ENCODE measurements at regions not wholly inside any gene's neighbourhood (a gene's known extent, or its start where the extent isn't known, plus 50 kb on each side); places are given as distances from the start of the nearest gene placed in this dataset.

- intact Hi-C loops (cut with micrococcal nuclease; ENCODE audit: unreplicated experiment): no loop called here
- TF ChIP-seq TCF7L2 (IDR thresholded peaks at IDR 0.05; ENCODE audit: low read depth, low read length) (no peak), POLR2AphosphoS5 (IDR thresholded peaks at IDR 0.05; ENCODE audit: low read depth, low read length) (no peak), CTCF (IDR thresholded peaks at IDR 0.05) (no peak), REST (IDR thresholded peaks at IDR 0.05; ENCODE audit: insufficient read depth in 1 of 2, low read depth in 2 of 2, low read length in 1 of 2) (no peak), SIN3A (IDR thresholded peaks at IDR 0.05; ENCODE audit: borderline replicate concordance, insufficient read depth, low read depth, low read length) (no peak)
- in situ Hi-C loops (cut with HindIII; ENCODE audit: low pct_unique_long_range_greater_than_20kb, low sequenced_read_pairs): no loop called here
Observed at GRCh38 chr1:104630567-104631149, 881.0 kb downstream of the AMY1C start.

GRCh38 chr1:104636581-104636980, 886.9 kb downstream of the AMY1C start:
- ATAC-seq (no peak), DNase-seq (ENCODE audit: low read depth, low spot score) (no peak)
- ChIA-PET CTCF (no interaction called here), POLR2A (no interaction called here)
- Histone ChIP-seq H3K4me3 (ENCODE audit: low read depth in 2 of 2, low read length in 2 of 2) (no peak overlapping the region), H3K27me3 (ENCODE audit: control insufficient read depth, insufficient read depth, low read length) (no peaks in the 10 kb centered on the region), H3K4me1 (ENCODE audit: control insufficient read depth, insufficient read depth, low read length) (no peaks in the 10 kb centered on the region), H3K9me3 (ENCODE audit: control insufficient read depth, insufficient read depth, low read depth, low read length) (no peaks in the 10 kb centered on the region), H3K36me3 (ENCODE audit: control insufficient read depth, insufficient read depth, low read length) (no peaks in the 10 kb centered on the region), H3K27ac (ENCODE audit: low read length) (no peak overlapping the region)
- no TSS peak for BruUV-seq (replicated peaks)
- in situ Hi-C loops (cut with HindIII; ENCODE audit: low pct_unique_long_range_greater_than_20kb, low sequenced_read_pairs): no loop called here
- intact Hi-C loops (cut with micrococcal nuclease; ENCODE audit: unreplicated experiment): no loop called here
- TF ChIP-seq POLR2AphosphoS5 (IDR thresholded peaks at IDR 0.05; ENCODE audit: low read depth, low read length) (no peak), CTCF (IDR thresholded peaks at IDR 0.05) (no peak), REST (IDR thresholded peaks at IDR 0.05; ENCODE audit: insufficient read depth in 1 of 2, low read depth in 2 of 2, low read length in 1 of 2) (no peak), TCF7L2 (IDR thresholded peaks at IDR 0.05; ENCODE audit: low read depth, low read length) (no peak), SIN3A (IDR thresholded peaks at IDR 0.05; ENCODE audit: borderline replicate concordance, insufficient read depth, low read depth, low read length) (no peak)

More at GRCh38 chr1:104630567-104631149, 881.0 kb downstream of the AMY1C start:
- no peaks in the 10 kb centered on the region for H3K4me1 ChIP-seq (ENCODE audit: control insufficient read depth, insufficient read depth, low read length)
- DNase-seq (ENCODE audit: low read depth, low spot score): no peak
- H3K27ac ChIP-seq (ENCODE audit: low read length): no peak overlapping the region
- H3K36me3 ChIP-seq (ENCODE audit: control insufficient read depth, insufficient read depth, low read length): no peaks in the 10 kb centered on the region
- ChIA-PET POLR2A (no interaction called here), CTCF (interaction anchor here (0.6 kb wide), 1 partner anchor 11 kb away, joined by 7 read pairs; no protein-coding TSS in a partner anchor)
- ATAC-seq: no peak
- H3K9me3 ChIP-seq (ENCODE audit: control insufficient read depth, insufficient read depth, low read depth, low read length): no peaks in the 10 kb centered on the region
- no TSS peak for BruUV-seq (replicated peaks)
- no peaks in the 10 kb centered on the region for H3K27me3 ChIP-seq (ENCODE audit: control insufficient read depth, insufficient read depth, low read length)
- no peak overlapping the region for H3K4me3 ChIP-seq (ENCODE audit: low read depth in 2 of 2, low read length in 2 of 2)

Data from Panc1 (cell line).